ENCODE measurements at regions not wholly inside any gene's neighbourhood (a gene's known extent, or its start where the extent isn't known, plus 50 kb on each side); places are given as distances from the start of the nearest gene placed in this dataset.

GRCh38 chr14:63793376-63793775, 59.4 kb upstream of the SYNE2 start:
- no peaks in the 10 kb centered on the region for H4K20me1 ChIP-seq (replicated peaks; ENCODE audit: control insufficient read depth, insufficient read depth, low read length)
- no peak overlapping the region for H3K27ac ChIP-seq (ENCODE audit: extremely low read depth, low read depth, low read length)
- in situ Hi-C loops (cut with MboI) (loop anchor here (10.0 kb wide), 1 partner anchor 511 kb away; no protein-coding TSS in a partner anchor), intact Hi-C loops (cut with micrococcal nuclease) (no loop called here)
- H3K9me3 ChIP-seq (replicated peaks; ENCODE audit: control insufficient read depth, insufficient read depth, low read depth, low read length): no peaks in the 10 kb centered on the region
- ATAC-seq (no peak), FAIRE-seq (no peak), DNase-seq (ENCODE audit: extremely low read depth in 1 of 4, low spot score in 3 of 4) (no peak)
- BruUV-seq (replicated peaks): no TSS peak
- H3K9me1 ChIP-seq (ENCODE audit: control insufficient read depth, insufficient read depth, low read length): no peaks in the 10 kb centered on the region
- WGBS (ENCODE audit: insufficient coverage, low coverage, missing lambda C conversion rate): 0% methylated on average over 4 of the region's 4 CpGs
- H3K79me2 ChIP-seq (ENCODE audit: control insufficient read depth, insufficient read depth, low read length): no peaks in the 10 kb centered on the region
- no peak for TF ChIP-seq PPARD (CRISPR knock-in tag; IDR thresholded peaks at IDR 0.05)
- no peak for TF ChIP-seq ZSCAN29 (IDR thresholded peaks at IDR 0.05)
- TF ChIP-seq ZNF165 (CRISPR knock-in tag; IDR thresholded peaks at IDR 0.05; ENCODE audit: borderline replicate concordance): no peak
- no peak for TF ChIP-seq CBX1 (IDR thresholded peaks at IDR 0.05; ENCODE audit: low read depth)
- no peak for TF ChIP-seq MCM3 (IDR thresholded peaks at IDR 0.05)
- TF ChIP-seq ZNF764 (CRISPR knock-in tag; IDR thresholded peaks at IDR 0.05; ENCODE audit: low read depth): no peak
- TF ChIP-seq TSHZ1 (CRISPR knock-in tag; IDR thresholded peaks at IDR 0.05): no peak
- no peak for TF ChIP-seq ZNF445 (CRISPR knock-in tag; IDR thresholded peaks at IDR 0.05; ENCODE audit: low read depth)
- TF ChIP-seq MAX (CRISPR knock-in tag; IDR thresholded peaks at IDR 0.05): no peak
- no peak for TF ChIP-seq ELF4 (CRISPR knock-in tag; IDR thresholded peaks at IDR 0.05)
- TF ChIP-seq, protein P1, sequence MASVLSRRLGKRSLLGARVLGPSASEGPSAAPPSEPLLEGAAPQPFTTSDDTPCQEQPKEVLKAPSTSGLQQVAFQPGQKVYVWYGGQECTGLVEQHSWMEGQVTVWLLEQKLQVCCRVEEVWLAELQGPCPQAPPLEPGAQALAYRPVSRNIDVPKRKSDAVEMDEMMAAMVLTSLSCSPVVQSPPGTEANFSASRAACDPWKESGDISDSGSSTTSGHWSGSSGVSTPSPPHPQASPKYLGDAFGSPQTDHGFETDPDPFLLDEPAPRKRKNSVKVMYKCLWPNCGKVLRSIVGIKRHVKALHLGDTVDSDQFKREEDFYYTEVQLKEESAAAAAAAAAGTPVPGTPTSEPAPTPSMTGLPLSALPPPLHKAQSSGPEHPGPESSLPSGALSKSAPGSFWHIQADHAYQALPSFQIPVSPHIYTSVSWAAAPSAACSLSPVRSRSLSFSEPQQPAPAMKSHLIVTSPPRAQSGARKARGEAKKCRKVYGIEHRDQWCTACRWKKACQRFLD (CRISPR knock-in tag; IDR thresholded peaks at IDR 0.05): no peak
- TF ChIP-seq FUS (optimal IDR thresholded peaks at IDR 0.05; ENCODE audit: low read depth, low read length): no peak
- TF ChIP-seq NFRKB (IDR thresholded peaks at IDR 0.05; ENCODE audit: low read depth): no peak
- TF ChIP-seq, protein P2, sequence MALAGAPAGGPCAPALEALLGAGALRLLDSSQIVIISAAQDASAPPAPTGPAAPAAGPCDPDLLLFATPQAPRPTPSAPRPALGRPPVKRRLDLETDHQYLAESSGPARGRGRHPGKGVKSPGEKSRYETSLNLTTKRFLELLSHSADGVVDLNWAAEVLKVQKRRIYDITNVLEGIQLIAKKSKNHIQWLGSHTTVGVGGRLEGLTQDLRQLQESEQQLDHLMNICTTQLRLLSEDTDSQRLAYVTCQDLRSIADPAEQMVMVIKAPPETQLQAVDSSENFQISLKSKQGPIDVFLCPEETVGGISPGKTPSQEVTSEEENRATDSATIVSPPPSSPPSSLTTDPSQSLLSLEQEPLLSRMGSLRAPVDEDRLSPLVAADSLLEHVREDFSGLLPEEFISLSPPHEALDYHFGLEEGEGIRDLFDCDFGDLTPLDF (CRISPR knock-in tag; IDR thresholded peaks at IDR 0.05): no peak
- TF ChIP-seq CHD2 (IDR thresholded peaks at IDR 0.05; ENCODE audit: low read depth, low read length): no peak
- TF ChIP-seq, protein P3, sequence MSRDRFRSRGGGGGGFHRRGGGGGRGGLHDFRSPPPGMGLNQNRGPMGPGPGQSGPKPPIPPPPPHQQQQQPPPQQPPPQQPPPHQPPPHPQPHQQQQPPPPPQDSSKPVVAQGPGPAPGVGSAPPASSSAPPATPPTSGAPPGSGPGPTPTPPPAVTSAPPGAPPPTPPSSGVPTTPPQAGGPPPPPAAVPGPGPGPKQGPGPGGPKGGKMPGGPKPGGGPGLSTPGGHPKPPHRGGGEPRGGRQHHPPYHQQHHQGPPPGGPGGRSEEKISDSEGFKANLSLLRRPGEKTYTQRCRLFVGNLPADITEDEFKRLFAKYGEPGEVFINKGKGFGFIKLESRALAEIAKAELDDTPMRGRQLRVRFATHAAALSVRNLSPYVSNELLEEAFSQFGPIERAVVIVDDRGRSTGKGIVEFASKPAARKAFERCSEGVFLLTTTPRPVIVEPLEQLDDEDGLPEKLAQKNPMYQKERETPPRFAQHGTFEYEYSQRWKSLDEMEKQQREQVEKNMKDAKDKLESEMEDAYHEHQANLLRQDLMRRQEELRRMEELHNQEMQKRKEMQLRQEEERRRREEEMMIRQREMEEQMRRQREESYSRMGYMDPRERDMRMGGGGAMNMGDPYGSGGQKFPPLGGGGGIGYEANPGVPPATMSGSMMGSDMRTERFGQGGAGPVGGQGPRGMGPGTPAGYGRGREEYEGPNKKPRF (IDR thresholded peaks at IDR 0.05; ENCODE audit: low read depth, low read length): no peak
- POLR2A ChIA-PET: no interaction called here
- peaks cover 0 to 2% of the 10 kb centered on the region in 2 experiments; a peak in 2 of 5 replicates for H3K4me1 ChIP-seq (replicated peaks in 1 of 2; ENCODE audit: control insufficient read depth in 2 of 2, insufficient read depth in 2 of 2, low read length in 2 of 2)
- CTCF ChIA-PET (ENCODE audit: low intra/inter-chr PET ratio): no interaction called here
- no peaks in the 10 kb centered on the region for H3K36me3 ChIP-seq (ENCODE audit: control insufficient read depth, insufficient read depth, low read length)
- H2AFZ ChIP-seq (ENCODE audit: low read depth, low read length): no peak overlapping the region
- H3K9ac ChIP-seq (ENCODE audit: insufficient read depth in 1 of 2, low read depth in 2 of 2, low read length in 2 of 2): no peak overlapping the region
- no peak overlapping the region for H3K4me3 ChIP-seq
- H3K4me2 ChIP-seq (ENCODE audit: insufficient read depth, low read length): no peak overlapping the region
- H3K27me3 ChIP-seq (ENCODE audit: control insufficient read depth in 2 of 2, insufficient read depth in 2 of 2, low read length in 2 of 2): peaks cover under 1 to 3% of the 10 kb centered on the region in 2 experiments; a peak in 3 of 5 replicates

Measured in K562 (cell line).